CD4-positive, alpha-beta T cell treated with Interleukin-21 for 1 hour (primary cell): ENCODE measurements at regions not wholly inside any gene's neighbourhood (a gene's known extent, or its start where the extent isn't known, plus 50 kb on each side); places are given as distances from the start of the nearest gene placed in this dataset.

Experiments
- DNase-seq: peaks from one replicate; pipeline ENCODE4 v3.0.0-alpha.2; 2020

GRCh38 chr9:115494393-115494792, 376.4 kb upstream of the TNC start:
- DNase-seq: no peak

GRCh38 chr9:115495052-115495635, 377.2 kb upstream of the TNC start:
- DNase-seq: no peak

GRCh38 chr9:115495836-115496235, 377.9 kb upstream of the TNC start:
- DNase-seq: no peak

- no peak for DNase-seq
Measured at GRCh38 chr9:115498303-115498702, 380.3 kb upstream of the TNC start.

GRCh38 chr9:115507148-115507547, 389.2 kb upstream of the TNC start:
- no peak for DNase-seq

- DNase-seq: no peak
Measured at GRCh38 chr9:115513148-115513547, 395.2 kb upstream of the TNC start.

GRCh38 chr9:115514454-115514853, 396.5 kb upstream of the TNC start:
- DNase-seq: no peak

- no peak for DNase-seq
Measured at GRCh38 chr9:115517335-115518075, 399.5 kb upstream of the TNC start.

- no peak for DNase-seq
Measured at GRCh38 chr9:115520646-115521045, 402.7 kb upstream of the TNC start.

GRCh38 chr9:115522912-115523311, 405.0 kb upstream of the TNC start:
- no peak for DNase-seq

GRCh38 chr9:115524453-115525059, 406.6 kb upstream of the TNC start:
- peak; percentile 31 for DNase-seq

GRCh38 chr9:115525111-115526058, 407.4 kb upstream of the TNC start:
- no peak for DNase-seq

GRCh38 chr9:115531410-115532125, 413.6 kb upstream of the TNC start:
- no peak for DNase-seq

GRCh38 chr9:115533511-115533910, 415.6 kb upstream of the TNC start:
- no peak for DNase-seq

GRCh38 chr9:115540091-115540490, 422.1 kb upstream of the TNC start:
- no peak for DNase-seq

- no peak for DNase-seq
Measured at GRCh38 chr9:115543511-115543910, 425.6 kb upstream of the TNC start.

- DNase-seq: no peak
Measured at GRCh38 chr9:115548609-115549260, 430.8 kb upstream of the TNC start.

GRCh38 chr9:115551396-115551795, 433.4 kb upstream of the TNC start:
- DNase-seq: no peak

- no peak for DNase-seq
Measured at GRCh38 chr9:115553060-115553773, 435.3 kb upstream of the TNC start.

- no peak for DNase-seq
Measured at GRCh38 chr9:115556432-115556831, 438.5 kb upstream of the TNC start.

GRCh38 chr9:115575147-115575546, 457.2 kb upstream of the TNC start:
- no peak for DNase-seq
